ENCODE measurements at regions not wholly inside any gene's neighbourhood (a gene's known extent, or its start where the extent isn't known, plus 50 kb on each side); places are given as distances from the start of the nearest gene placed in this dataset.

DNA sequence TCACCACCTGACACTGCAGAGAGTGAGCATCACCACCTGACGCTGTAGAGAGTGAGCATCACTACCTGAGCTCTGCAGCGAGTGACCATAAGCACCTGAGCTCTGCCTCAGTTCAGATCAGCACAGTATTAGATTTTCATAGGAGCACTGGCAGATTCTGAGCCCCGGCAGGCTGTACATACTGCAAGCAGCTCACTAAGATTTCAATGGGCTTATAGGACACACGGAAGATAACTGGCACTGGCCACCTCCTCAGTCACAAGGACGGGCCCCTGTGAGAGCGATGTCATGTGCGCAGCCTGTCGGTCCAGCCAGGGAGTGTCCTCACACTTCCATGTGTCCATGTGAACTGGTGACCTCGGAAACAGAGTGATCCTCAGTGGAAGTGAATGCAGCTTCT, 153.5 kb upstream of the IRX2 start:
- H3K9me3 ChIP-seq (ENCODE audit: insufficient read depth, low read depth) = no peaks in the 10 kb centered on the region
- no peaks in the 10 kb centered on the region for H3K36me3 ChIP-seq (ENCODE audit: low read depth)
- no peaks in the 10 kb centered on the region for H3K79me2 ChIP-seq (ENCODE audit: low read depth)
- H3K4me3 ChIP-seq = no peak overlapping the region
- no peaks in the 10 kb centered on the region for H3K4me1 ChIP-seq (replicated peaks; ENCODE audit: insufficient read depth)
- intact Hi-C loops (cut with micrococcal nuclease; ENCODE audit: unreplicated experiment) = no loop called here
- CTCF ChIA-PET = no interaction called here
- POLR2A ChIA-PET (ENCODE audit: unreplicated experiment) = no interaction called here
- peaks cover 90% of the 10 kb centered on the region for H3K27me3 ChIP-seq (ENCODE audit: insufficient read depth, low read depth)
- H4K20me1 ChIP-seq (ENCODE audit: insufficient read depth) = no peaks in the 10 kb centered on the region
- H3K27ac ChIP-seq = no peak overlapping the region
- no peak overlapping the region for H2AFZ ChIP-seq
- H3K4me2 ChIP-seq = no peak overlapping the region
- no peaks in the 10 kb centered on the region for H3F3A ChIP-seq (ENCODE audit: insufficient read depth, low read depth)
- H3K9me2 ChIP-seq (ENCODE audit: insufficient read depth) = no peaks in the 10 kb centered on the region
- BruUV-seq (replicated peaks) = no TSS peak
- TF ChIP-seq EZH2 (IDR thresholded peaks at IDR 0.05; ENCODE audit: low read depth) = no peak
- TF ChIP-seq, protein P1, sequence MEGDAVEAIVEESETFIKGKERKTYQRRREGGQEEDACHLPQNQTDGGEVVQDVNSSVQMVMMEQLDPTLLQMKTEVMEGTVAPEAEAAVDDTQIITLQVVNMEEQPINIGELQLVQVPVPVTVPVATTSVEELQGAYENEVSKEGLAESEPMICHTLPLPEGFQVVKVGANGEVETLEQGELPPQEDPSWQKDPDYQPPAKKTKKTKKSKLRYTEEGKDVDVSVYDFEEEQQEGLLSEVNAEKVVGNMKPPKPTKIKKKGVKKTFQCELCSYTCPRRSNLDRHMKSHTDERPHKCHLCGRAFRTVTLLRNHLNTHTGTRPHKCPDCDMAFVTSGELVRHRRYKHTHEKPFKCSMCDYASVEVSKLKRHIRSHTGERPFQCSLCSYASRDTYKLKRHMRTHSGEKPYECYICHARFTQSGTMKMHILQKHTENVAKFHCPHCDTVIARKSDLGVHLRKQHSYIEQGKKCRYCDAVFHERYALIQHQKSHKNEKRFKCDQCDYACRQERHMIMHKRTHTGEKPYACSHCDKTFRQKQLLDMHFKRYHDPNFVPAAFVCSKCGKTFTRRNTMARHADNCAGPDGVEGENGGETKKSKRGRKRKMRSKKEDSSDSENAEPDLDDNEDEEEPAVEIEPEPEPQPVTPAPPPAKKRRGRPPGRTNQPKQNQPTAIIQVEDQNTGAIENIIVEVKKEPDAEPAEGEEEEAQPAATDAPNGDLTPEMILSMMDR (conservative IDR thresholded peaks at IDR 0.05) = no peak
- no peak for DNase-seq

DNA sequence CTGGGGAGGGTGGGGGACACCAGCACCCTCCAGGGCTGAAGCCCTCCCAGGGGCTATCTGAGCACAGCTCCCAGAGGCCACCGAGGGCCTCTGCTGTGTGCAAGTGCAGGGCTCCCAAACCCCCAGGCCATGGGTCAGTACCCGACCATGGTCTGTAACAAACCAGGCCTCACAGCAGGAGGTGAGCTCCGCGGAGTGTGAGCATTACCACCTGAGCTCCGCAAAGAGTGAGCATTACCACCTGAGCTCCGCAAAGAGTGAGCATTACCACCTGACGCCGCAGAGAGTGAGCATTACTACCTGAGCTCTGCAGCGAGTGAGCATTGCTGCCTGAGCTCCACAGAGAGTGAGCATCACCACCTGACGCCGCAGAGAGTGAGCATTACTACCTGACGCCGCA, 152.9 kb upstream of the IRX2 start:
- Histone ChIP-seq H3K9me3 (ENCODE audit: insufficient read depth, low read depth) (no peaks in the 10 kb centered on the region), H3K36me3 (ENCODE audit: low read depth) (no peaks in the 10 kb centered on the region), H2AFZ (no peak overlapping the region), H3K4me2 (no peak overlapping the region), H3K79me2 (ENCODE audit: low read depth) (no peaks in the 10 kb centered on the region), H3F3A (ENCODE audit: insufficient read depth, low read depth) (no peaks in the 10 kb centered on the region), H3K4me1 (replicated peaks; ENCODE audit: insufficient read depth) (no peaks in the 10 kb centered on the region), H3K4me3 (no peak overlapping the region), H3K9me2 (ENCODE audit: insufficient read depth) (no peaks in the 10 kb centered on the region), H4K20me1 (ENCODE audit: insufficient read depth) (no peaks in the 10 kb centered on the region), H3K27me3 (ENCODE audit: insufficient read depth, low read depth) (peaks cover 89% of the 10 kb centered on the region), H3K27ac (no peak overlapping the region)
- ChIA-PET POLR2A (ENCODE audit: unreplicated experiment) (no interaction called here), CTCF (no interaction called here)
- intact Hi-C loops (cut with micrococcal nuclease; ENCODE audit: unreplicated experiment) = no loop called here
- TF ChIP-seq, protein P1 (conservative IDR thresholded peaks at IDR 0.05) = no peak
- TF ChIP-seq EZH2 (IDR thresholded peaks at IDR 0.05; ENCODE audit: low read depth) = peak; percentile 41; the same call in 1 of the 2 replicates
- BruUV-seq (replicated peaks) = no TSS peak
- DNase-seq = no peak

DNA sequence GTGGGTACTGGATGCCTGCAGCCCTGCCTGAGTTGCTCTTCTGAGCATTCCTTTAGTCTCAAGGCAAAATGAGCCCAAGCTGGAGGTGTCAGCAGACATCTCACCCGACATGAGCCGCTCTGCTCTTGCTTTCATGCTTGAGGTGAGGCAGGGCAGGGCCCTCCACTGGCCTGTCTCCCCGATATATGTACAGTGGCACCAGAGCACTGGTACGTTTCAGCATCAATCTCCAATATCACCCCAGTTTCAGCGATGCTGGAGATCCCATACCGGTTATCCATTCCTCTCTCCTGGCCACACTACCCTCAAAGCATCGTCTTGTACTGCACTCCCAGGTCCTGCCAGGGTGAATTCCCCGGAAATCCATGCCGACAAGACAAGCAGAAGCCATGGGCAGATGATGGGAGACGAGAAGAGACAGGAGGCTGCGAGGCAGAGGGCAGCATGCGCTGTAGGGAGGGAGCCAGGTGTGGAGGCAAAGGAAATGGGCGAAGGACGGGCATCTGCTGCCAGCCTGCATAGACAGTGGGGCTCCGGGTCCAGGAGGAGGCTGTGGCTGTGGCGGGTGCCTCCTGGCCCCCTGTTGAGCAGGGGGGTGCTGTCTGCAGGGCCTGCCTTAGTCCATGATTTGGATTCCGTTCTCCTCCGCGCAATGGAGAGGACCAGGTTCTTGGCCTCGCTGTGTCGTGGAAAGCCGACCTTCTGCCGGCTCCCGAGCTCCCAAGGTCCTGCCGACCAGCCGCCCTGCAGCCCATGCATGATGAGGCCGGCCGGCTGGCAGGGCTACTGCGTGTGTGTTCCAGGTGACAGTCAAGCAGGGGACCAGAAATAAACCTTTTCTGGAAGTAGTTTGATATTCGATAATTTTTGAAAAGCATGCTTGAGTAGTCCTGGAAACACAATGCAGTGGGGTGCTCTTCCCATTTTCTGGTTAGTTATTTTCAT, 152.2 kb upstream of the IRX2 start:
- H3K9me2 ChIP-seq (ENCODE audit: insufficient read depth) = no peaks in the 10 kb centered on the region
- TF ChIP-seq, protein P1 (conservative IDR thresholded peaks at IDR 0.05) = no peak
- peak; percentile 84 for TF ChIP-seq EZH2 (IDR thresholded peaks at IDR 0.05; ENCODE audit: low read depth)
- H3K79me2 ChIP-seq (ENCODE audit: low read depth) = no peaks in the 10 kb centered on the region
- peaks cover 89% of the 10 kb centered on the region for H3K27me3 ChIP-seq (ENCODE audit: insufficient read depth, low read depth)
- H4K20me1 ChIP-seq (ENCODE audit: insufficient read depth) = no peaks in the 10 kb centered on the region
- no peaks in the 10 kb centered on the region for H3K9me3 ChIP-seq (ENCODE audit: insufficient read depth, low read depth)
- no peak overlapping the region for H3K4me3 ChIP-seq
- no peaks in the 10 kb centered on the region for H3K36me3 ChIP-seq (ENCODE audit: low read depth)
- intact Hi-C loops (cut with micrococcal nuclease; ENCODE audit: unreplicated experiment) = no loop called here
- no peak overlapping the region for H3K4me2 ChIP-seq
- no TSS peak for BruUV-seq (replicated peaks)
- CTCF ChIA-PET = no interaction called here
- H3K27ac ChIP-seq = no peak overlapping the region
- no peaks in the 10 kb centered on the region for H3F3A ChIP-seq (ENCODE audit: insufficient read depth, low read depth)
- H3K4me1 ChIP-seq (replicated peaks; ENCODE audit: insufficient read depth) = no peaks in the 10 kb centered on the region
- no peak overlapping the region for H2AFZ ChIP-seq
- no peak for DNase-seq
- POLR2A ChIA-PET (ENCODE audit: unreplicated experiment) = no interaction called here
